NCI-H2107 treated with DMSO at 0.1 percent for 48 hours (cell line): ENCODE measurements at regions not wholly inside any gene's neighbourhood (a gene's known extent, or its start where the extent isn't known, plus 50 kb on each side); places are given as distances from the start of the nearest gene placed in this dataset.
"Not testable (repeated sequence)": the region's sequence is repeated elsewhere in the genome, so short reads cannot be mapped to it uniquely, and the experiment has no call there.

Experiments
- DNase-seq: peaks from one replicate; lab custom pipeline; 2025; ENCODE audit not compliant: unreplicated experiment; lab: John Stamatoyannopoulos, UW

- DNase-seq: no peak
Measured at GRCh38 chr5:98259595-98259994, 513.9 kb upstream of the RGMB start.

DNA sequence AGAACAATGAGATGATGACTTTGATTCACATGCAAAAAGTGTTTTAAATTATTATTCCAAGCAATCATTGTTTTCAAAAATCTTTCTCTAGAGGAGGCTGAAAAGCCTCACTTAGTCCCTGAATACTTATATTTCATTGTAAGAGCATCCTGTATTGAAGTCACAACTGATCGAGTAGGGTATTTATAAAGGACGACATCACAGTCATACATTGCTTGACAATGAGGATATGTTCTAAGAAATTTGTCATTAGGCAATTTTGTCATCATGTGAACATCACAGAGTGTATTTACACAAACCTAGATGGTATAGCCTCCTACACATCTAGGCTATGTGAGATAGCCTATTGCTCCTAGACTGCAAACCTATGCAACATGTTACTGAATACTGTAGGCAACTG is 510.4 kb upstream of the RGMB start:
- DNase-seq: no peak

DNA sequence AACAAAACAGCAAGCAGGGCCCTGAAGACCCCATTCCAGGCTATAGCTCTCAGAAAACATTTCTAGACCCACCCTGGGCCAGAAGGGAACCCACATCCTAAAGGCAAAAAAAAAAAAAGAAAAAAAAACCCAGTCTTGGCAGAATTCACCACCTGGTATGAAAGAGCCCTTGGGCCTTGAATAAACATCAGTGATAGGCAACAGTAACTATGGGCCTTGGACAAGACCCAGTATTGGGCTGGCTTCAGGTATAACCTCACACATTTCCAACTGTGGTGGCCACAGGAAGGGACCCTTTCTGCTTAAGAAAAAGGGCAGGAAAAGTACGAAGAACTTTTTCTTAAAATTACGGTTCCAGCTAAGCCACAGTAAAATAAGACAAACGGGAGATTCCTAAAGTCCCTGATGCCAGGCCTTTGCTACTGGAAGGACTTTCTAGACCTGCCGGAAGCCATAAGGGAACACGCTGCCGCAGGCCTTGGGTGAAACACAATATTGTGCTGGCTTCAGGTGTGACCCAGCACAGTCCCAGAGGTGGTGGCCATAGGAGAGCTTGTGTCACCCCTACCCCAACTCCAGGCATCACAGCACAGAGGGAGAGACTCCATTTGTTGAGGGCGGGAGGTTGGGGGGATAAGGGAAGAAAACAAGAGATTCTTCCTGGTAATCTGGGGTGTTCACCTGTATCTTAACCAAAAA is 505.2 kb upstream of the RGMB start:
- DNase-seq: no peak

- DNase-seq: no peak
Measured at GRCh38 chr5:98275980-98276379, 497.5 kb upstream of the RGMB start.

DNA sequence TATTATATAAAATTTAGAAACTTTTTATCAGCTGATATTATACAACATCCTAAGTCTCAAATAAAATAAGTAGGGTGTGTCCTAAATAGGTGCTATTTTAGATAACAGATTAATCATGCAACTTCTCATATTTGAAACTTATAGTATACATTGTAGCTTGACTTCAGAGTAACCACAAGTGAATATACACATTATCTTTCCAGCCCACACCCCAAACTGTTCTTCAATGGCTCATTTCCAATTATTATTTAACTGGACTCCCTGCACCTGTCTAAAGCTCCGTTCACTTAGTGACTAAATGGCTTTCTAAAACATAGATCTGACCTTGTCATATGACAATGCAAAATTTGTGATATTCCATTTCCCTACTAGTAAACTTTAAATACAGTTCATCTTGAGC is 490.9 kb upstream of the RGMB start:
- no peak for DNase-seq

GRCh38 chr5:98292496-98292895 is 481.0 kb upstream of the RGMB start:
- DNase-seq: no peak

DNA sequence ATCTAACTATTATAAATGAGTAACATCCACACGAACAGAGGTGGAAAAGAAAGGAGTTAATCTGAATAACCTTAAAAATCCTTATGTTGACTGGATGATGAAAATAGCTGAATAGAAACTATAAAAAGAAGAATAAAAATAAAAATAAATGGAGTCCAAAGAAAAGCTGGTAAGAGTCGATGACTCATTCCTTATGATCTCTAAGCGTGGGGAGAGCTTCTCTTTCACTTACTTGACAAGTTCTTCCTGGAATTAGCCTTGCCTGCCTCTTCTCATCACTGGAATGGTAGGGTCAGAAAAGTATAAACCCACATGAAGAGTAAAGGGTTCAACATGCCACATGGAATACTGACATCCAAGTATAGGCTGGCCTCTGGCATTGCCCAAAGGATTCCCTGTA is 477.0 kb upstream of the RGMB start:
- DNase-seq: no peak

- DNase-seq: no peak
Measured at GRCh38 chr5:98299435-98299834, 474.0 kb upstream of the RGMB start.

DNA sequence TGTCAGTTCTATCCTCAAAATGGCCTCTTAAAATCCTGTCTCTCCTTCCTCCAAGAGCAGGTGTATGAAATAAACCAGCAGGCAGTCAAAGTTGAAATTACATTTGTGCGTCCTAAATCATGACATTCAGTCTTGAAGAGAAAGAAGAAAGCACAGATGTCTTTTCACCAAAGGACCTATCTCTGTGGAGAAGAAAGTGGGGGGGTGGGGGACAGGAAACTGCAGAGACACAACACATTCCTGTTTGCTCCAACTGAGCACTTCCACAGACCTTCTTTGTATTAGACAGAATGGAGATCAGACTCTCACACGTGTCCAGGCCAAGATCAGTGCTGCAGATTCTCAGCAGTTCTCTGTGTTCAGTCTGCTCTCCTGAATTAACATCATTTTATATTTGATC is 471.9 kb upstream of the RGMB start:
- no peak for DNase-seq

DNA sequence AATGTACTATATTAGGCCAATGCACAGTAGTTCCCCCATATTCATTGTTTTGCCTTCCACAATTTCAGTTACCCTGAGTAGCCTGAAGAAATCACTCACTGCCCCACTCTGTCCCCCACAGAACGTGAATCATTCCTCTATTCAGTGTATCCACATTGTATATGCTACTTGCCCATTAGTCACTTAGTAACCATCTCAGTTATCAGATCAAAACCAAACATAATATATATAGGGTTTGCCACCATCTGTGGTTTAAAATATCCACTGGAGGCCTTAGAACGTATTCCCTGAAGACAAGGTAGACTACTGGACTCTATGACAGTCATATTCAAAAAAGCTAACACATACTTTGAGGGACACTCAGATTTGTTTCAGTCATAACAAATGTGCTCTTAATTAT is 465.7 kb upstream of the RGMB start:
- no peak for DNase-seq

GRCh38 chr5:98308231-98308630 is 465.2 kb upstream of the RGMB start:
- no peak for DNase-seq

DNA sequence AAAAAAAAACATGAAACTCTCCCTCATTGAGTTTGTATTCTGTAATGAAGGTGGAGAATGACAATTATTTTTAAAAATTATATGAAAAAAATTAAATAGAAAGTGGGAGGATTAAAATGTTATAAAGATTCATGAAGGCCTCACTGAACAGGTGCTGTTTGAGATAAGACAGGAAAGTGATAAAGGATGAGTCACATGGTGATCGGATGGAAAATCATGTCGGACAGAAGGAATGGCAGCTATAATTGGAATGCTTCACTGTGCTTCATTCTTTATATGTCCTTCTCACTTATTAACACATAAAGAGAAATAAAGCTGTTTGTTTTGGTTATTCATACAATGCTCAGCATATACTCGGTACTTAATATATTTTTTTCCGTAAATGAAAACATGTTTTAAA is 464.5 kb upstream of the RGMB start:
- DNase-seq: no peak

- DNase-seq: no peak
Measured at GRCh38 chr5:98309785-98310598, 463.5 kb upstream of the RGMB start.

DNA sequence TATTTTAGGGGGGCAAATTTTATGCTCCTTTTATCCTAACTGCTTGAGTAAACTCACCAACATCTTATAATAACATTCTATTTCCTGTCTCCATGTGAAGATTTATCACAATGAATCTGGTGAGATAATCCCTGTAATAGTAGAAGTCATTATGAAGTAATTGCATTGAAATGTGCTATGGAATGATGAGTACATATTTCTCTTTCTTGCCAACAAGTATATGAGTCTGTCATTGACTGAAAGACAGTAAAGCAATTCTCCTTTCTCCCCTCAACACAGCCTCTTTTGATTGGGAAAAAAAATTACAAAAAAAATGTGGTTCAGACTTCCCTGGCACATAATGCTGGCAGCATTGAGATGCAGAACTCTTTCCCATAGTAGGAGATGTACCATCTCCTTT is 459.2 kb upstream of the RGMB start:
- DNase-seq: no peak

- no peak for DNase-seq
Measured at GRCh38 chr5:98318386-98318785, 455.1 kb upstream of the RGMB start.

- no peak for DNase-seq
Measured at GRCh38 chr5:98319299-98320011, 454.0 kb upstream of the RGMB start.

- DNase-seq: no peak
Measured at GRCh38 chr5:98320343-98320742, 453.1 kb upstream of the RGMB start.

DNA sequence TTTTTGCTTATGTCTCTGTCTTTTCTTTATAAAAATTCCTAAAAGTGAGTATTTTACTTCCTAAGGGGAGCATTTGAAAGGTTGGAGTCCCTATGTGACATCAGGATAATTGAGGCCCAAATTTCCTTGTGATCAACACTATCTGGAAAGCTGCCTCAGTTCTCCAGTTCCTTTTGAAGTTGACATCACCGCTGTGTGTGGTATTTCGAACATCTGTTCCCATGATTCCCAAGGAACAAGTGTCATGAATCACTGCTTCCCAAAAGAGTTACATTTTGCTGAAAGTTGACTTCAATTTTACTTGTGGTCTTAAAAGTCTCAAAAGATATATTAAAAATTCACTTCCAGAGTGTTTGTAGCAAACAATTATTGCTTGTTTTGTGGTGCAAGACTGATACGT is 452.1 kb upstream of the RGMB start:
- no peak for DNase-seq

- DNase-seq: not testable (repeated sequence)
Measured at GRCh38 chr5:98325187-98325586, 448.3 kb upstream of the RGMB start.

DNA sequence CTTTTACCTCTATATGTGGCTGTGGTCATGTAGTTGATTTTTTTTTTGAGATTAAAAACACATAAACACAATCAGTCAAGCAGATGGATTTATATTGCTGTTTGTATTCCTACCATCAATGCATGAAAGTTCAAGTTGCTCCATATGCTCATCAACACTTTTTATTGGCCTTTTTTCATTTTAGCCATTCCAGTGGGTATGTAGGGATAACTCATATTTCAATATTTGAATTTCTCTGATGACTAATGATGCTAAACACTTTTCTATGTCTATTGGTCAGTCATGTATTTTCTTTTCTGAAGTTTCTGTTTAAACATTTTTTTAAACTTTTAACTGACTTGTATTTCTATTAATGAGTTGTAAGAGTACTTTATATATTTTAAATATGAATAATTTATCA is 445.4 kb upstream of the RGMB start:
- no peak for DNase-seq

DNA sequence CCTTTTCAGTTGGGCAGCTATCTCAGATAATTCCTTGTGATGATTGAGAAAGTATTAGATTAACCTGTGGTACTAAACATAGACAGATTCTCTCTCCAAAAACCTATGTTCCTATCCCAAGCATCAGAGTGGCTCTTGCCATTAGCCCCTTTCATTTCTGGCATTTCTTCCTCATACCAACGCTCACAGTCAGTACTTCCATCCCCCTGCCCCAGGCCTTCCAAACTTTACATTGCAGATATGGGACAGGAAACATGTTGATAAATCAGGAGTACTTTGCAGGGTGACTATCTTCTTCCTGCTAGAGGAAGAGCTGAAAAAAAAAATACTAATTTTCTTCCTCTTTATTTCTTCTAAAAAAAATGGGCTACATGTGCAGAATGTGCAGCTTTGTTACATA is 442.6 kb upstream of the RGMB start:
- DNase-seq: no peak

DNA sequence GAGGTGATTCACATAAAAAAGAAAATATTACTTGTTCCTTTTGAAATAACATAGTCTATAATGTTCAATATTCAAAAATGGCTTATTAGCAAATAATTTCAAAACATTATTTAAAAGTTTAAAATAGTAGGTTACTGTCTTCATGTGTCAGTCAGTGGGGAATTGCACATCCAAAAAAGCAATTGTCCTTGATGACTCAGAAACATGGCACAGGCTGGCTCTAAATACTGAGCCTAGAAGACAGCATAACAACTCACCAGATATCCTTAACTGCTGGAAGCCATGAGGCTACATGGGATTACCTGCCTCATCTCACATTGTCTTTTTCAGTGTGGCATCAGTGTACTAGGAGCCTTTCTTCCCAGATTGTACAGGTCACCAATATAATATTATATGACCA is 439.5 kb upstream of the RGMB start:
- DNase-seq: no peak
